Neural progenitor cell (in vitro differentiated cells): ENCODE measurements at regions not wholly inside any gene's neighbourhood (a gene's known extent, or its start where the extent isn't known, plus 50 kb on each side); places are given as distances from the start of the nearest gene placed in this dataset.

Source experiments
- CTCF ChIP-seq: fragments of 200-600 bp; sonication (generic); IDR thresholded peaks from 2 replicates; pipeline ENCODE4 v1.5.1; 2017; ENCODE audit warnings: antibody characterized with exemption, mild to moderate bottlenecking
- EZH2 ChIP-seq: fragments of 200-600 bp; sonication (generic); IDR thresholded peaks from 2 replicates; pipeline ENCODE4 v1.6.1; 2017; ENCODE audit warnings: antibody characterized with exemption, mild to moderate bottlenecking, moderate library complexity
- EZH2phosphoT487 ChIP-seq: fragments of 200-600 bp; sonication (generic); IDR thresholded peaks from 2 replicates; pipeline ENCODE4 v1.6.1; 2017; ENCODE audit warnings: antibody characterized with exemption

DNA sequence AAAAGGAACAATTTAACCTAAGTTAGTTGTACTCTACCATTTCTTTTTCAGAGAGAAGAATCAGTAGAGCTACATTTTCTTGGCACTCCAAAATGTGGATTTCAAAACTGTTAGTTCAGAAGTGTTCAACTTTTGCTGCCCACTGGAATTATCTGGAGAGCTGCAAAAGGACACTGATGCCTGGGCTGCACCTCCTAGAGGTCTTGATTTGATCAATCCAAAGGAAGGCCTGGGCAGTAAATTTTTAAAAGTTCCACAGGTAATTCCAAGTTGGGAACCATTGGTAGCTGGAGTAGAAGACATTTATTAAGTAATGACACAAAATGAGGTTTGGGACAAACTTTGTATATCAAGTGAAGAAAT lies 79.3 kb upstream of the HMCN1 start:
- TF ChIP-seq CTCF (no peak), EZH2 (no peak), EZH2phosphoT487 (no peak)
